HG02981 (cell line): ENCODE measurements at regions not wholly inside any gene's neighbourhood (a gene's known extent, or its start where the extent isn't known, plus 50 kb on each side); places are given as distances from the start of the nearest gene placed in this dataset.
"Not testable (repeated sequence)": the region's sequence is repeated elsewhere in the genome, so short reads cannot be mapped to it uniquely, and the experiment has no call there.

Source experiments
- ATAC-seq: cut with Tn5 transposase; IDR thresholded peaks from one replicate; pipeline ENCODE4 v1.9.1; 2021; ENCODE audit warnings: mild to moderate bottlenecking, moderate library complexity; ENCODE audit not compliant: unreplicated experiment

DNA sequence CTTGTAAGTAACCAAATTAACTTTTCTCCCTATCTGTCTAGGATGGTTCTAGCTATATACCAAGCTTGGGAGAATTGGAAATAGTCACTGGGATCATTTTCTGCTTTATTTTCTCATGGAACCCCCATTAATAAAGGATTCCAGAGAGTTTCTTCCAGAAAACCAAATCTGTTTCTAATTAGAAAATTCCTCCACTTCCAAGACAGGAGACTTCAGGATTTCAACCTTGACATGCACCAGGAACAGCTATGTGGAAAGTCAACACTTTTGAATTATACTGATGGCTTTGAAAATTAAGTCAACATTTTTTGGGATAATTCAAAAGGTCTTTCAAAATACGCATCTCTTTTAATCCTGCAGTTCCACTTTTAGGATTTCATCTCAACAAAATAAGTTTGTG is 138.3 kb downstream of the MEX3B start:
- ATAC-seq = no peak

DNA sequence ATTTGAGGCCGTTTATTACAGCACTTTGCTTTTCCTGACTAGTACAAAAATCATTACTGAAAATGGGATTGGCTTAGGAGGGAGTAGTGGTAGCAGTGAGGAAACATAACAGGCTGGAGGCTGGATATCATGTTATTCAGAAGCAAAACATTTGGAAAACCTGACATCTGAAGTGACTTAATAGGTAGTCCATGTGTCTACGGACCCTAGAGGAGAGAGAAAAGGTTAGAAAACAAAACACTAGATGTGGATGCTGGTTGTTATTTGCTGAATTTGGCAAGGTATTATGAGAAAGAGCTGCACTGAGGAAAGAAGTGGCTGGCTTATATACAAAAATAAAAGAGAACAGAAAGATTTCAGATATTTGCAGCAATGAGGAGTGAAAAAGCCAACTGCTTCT is 139.9 kb downstream of the MEX3B start:
- ATAC-seq = no peak

GRCh38 chr15:81901319-81901718 is 144.5 kb downstream of the MEX3B start:
- no peak for ATAC-seq

DNA sequence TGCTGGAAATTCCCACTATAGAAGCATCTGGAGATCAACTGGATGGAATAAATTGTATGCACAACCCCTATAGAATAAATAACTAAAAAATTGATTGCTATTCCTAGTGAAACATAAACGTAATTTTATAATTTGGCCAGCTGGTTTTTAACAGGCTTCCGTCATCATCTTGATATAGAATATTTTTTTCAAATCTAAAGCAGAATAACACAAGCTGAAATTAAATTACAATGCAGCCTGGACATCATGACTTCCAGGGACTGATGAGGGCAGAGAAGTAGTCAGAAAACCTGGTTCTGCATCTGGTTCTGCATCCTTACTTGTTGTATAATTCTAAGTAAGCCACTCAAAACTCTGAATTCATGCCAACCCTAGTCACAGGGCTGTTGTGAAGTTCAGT is 146.1 kb downstream of the MEX3B start:
- ATAC-seq = no peak

- ATAC-seq = no peak
Measured at GRCh38 chr15:81899024-81899423, 146.8 kb downstream of the MEX3B start.

DNA sequence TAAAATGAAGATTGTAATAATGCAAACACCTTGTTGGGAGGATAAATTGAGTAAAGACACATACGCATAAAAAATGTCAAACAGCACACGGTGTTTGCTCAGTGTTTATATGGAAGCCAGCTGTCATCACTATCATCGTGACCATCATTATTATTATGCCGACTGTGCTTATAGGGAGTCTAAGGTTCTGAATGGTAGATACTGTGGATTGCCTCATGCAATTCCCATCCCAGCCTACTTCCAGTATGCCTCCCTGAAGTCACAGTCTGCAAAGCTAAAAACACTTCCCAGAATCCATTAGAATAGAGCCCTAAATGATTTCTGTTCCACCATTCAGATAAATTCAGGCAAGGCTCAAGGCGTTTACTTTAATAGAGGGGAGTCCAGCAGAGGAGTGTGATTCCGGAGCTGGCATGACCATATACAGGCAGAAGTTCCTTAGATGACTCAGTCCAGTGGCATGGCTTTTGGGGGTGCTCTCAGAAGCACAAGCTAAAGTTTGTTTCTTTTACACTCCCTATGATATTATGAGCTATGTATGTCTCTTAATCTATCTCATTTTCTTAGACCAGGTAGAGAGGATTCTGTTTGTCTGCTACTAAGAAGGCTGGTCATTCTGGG is 148.7 kb downstream of the MEX3B start:
- no peak for ATAC-seq

- ATAC-seq = no peak
Measured at GRCh38 chr15:81896356-81896755, 149.5 kb downstream of the MEX3B start.

DNA sequence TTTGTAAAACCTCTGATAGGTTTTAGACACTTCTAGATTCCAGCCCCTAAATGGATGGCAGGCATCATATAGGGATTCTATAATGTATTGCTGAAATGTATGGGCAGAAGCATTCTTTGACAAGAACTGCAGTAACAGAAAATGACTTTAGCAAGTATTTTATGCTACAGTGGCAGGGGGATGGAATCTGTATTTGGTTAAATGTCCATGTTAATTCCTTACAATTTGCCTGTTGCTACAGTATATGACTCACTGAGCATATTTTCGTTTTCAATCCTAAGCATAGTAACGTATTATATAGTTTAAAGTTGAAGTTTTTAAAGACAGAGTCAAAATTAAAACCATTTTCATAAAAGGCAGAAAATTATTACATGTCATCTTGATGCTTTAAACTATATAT is 150.1 kb downstream of the MEX3B start:
- ATAC-seq = no peak

GRCh38 chr15:81894061-81894460 is 151.8 kb downstream of the MEX3B start:
- ATAC-seq = no peak

GRCh38 chr15:81893182-81893835 is 152.5 kb downstream of the MEX3B start:
- ATAC-seq = no peak

GRCh38 chr15:81890496-81890895 is 155.3 kb downstream of the MEX3B start:
- no peak for ATAC-seq

GRCh38 chr15:81889485-81889881 is 156.3 kb downstream of the MEX3B start:
- no peak for ATAC-seq

DNA sequence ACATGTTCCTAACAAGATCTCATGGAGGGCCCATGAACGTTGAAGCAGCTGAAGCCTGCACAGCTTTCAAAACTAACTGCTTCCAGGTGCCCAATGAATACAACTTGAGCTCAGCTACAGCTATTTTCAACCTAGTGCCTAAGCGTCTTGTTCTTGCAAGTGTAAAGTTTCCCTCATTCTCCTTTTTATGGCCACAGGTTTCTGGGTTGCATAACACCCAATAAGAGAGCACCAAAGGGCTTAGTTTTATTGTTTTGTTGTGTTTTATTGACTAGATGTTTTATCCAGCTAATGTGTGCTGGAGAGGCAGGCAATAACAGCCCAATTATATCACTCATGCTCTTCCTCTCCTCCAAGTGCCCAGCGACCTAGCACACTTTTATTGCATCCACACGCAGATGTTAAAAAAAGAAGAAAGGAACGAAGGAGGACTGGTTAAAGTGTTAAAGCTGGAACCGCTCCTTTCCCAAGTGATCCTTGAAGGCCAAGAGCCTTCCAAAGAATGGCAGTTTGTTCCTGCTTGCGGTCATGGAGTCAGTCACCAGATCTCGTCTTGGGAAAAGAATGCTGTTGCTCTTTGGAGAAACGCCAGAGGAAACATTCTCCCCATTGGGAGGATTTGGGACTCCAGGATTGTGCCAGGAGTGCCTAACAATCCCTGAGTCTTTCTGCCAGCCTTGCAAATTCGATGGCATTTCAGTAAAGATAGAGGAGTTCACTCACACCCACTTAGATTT is 156.9 kb downstream of the MEX3B start:
- ATAC-seq = no peak

GRCh38 chr15:81887912-81888311 is 157.9 kb downstream of the MEX3B start:
- ATAC-seq = no peak

- ATAC-seq = not testable (repeated sequence)
Measured at GRCh38 chr15:81887188-81887587, 158.6 kb downstream of the MEX3B start.

GRCh38 chr15:81886591-81886990 is 159.2 kb downstream of the MEX3B start:
- ATAC-seq = no peak

- no peak for ATAC-seq
Measured at GRCh38 chr15:81886080-81886479, 159.7 kb downstream of the MEX3B start.

DNA sequence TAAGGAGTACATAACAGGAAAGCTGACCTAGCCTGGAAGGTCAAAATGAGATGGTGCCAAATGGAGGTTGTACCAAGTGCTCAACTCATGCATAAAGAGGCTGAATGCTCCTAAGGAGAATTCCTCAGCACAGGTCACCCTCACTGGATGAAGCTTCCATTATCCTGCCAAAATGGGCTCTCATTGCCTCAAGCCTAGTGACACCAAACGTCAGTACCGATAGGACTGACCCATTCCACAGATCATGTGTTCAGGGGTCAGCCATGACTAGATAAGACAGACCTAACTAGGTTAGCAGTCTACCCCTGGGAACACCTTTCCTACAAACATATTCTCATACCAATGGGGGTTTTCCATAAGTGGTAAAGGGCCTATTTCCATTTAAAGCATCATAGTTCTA is 160.7 kb downstream of the MEX3B start:
- no peak for ATAC-seq

GRCh38 chr15:81882504-81882903 is 163.3 kb downstream of the MEX3B start:
- no peak for ATAC-seq

GRCh38 chr15:81880833-81881232 is 165.0 kb downstream of the MEX3B start:
- no peak for ATAC-seq

DNA sequence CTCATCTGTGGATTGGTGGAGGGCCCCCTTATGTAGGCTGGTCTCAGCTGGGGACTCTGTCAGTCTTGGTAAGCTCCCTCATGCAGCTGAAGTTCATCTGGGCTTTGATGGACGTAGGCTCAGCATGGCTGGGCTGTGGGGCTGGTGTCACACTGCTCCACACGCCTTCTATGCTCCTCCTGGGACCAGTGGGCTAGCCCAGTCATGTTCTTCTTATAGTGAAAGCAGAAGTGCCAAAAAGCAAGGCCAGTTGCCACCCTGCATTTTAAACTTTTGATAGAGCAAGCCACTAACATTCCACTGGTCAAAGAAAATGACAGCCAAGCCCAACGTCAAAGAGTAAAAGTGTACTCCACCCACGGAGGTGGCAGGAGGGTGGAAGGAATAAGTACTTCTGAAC is 165.5 kb downstream of the MEX3B start:
- ATAC-seq = no peak

- not testable (repeated sequence) for ATAC-seq
Measured at GRCh38 chr15:81875717-81876116, 170.1 kb downstream of the MEX3B start.
